CD4-positive, alpha-beta T cell treated with Interferon gamma for 1 hour (primary cell): ENCODE measurements at regions not wholly inside any gene's neighbourhood (a gene's known extent, or its start where the extent isn't known, plus 50 kb on each side); places are given as distances from the start of the nearest gene placed in this dataset.
"Not testable (repeated sequence)": the region's sequence is repeated elsewhere in the genome, so short reads cannot be mapped to it uniquely, and the experiment has no call there.

Experiments used
- DNase-seq: peaks from one replicate; pipeline ENCODE4 v3.0.0-alpha.2; 2020

DNA sequence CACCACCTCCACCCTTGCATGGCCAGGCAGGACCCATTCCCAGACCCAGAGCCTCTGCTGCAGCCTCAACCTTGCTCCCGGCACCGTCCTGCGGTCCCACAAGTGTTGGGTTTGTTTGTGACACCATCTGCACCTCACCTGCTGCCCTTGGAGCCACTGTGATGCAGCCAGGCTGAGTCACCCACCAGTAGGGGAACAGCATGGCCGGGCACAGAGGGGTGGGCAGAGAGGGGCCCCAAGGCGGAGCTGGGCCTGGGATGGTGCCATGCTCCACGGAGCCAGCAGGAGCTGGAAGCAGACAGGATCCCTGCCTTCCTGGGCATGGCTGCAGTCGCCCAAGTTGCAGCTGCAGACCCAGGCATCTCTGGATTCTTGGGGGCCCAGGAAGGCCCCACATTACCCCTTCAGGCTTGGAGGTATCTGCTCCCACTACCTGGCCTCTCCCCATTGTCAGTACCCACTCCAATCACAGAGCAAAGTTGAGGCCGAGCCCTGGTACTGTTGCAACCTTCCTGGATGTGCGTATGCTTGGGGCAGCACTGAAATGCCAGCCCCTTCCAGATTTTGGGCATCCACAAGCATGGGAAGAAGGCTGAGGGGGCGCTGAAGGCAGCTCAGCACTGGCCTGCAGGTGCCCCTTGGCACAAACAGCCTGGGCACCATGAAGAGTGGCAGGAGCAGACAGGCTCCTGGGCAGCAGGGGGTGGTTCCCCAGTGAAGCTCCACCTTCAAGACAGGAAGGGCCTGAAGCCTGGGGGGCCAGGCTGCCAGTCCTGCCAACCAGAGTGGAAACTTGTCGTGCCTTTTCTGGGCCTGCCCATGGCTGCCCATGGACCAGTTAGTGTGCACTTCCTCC is 172.8 kb downstream of the MATN1 start:
- no peak for DNase-seq

DNA sequence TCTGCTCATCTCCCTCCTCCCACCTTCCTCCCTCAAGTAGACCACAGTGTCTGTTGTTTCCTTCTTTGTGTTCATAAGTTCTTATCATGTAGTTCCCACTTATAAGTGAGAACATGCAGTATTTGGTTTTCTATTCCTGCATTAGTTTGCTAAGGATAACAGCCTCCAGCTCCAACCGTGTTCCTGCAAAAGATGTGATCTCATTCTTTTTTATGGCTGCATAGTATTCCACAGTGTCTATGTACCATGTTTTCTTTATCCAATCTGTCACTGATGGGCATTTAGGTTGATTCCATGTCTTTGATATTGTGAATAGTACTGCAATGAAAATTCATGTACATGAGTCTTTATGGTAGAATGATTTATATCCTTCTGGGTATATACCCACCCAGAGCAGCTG is 173.5 kb downstream of the MATN1 start:
- DNase-seq, result not testable (repeated sequence)

DNA sequence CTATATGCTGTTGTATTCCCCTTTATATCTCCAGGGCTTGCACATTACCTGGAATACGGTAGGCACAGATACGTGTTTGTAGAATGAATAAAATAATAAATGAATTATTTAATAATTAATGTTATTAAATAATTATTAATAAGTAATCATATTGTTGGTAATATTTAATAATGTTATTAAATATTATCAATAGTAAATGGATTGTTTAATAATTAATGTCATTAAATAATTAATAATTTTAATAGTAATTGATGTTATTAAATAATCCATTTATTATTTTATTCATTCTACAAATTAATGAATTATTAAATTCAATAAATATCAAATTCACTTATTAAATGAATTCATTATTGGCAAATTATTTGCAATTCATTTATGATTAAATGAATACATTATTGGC is 175.1 kb downstream of the MATN1 start:
- DNase-seq, result no peak

GRCh38 chr1:30547326-30547725 is 176.1 kb downstream of the MATN1 start:
- DNase-seq, result not testable (repeated sequence)

GRCh38 chr1:30545365-30545764 is 178.0 kb downstream of the MATN1 start:
- no peak for DNase-seq

GRCh38 chr1:30541721-30542485 is 181.5 kb downstream of the MATN1 start:
- no peak for DNase-seq

GRCh38 chr1:30540611-30541192 is 182.7 kb downstream of the MATN1 start:
- DNase-seq, result no peak

DNA sequence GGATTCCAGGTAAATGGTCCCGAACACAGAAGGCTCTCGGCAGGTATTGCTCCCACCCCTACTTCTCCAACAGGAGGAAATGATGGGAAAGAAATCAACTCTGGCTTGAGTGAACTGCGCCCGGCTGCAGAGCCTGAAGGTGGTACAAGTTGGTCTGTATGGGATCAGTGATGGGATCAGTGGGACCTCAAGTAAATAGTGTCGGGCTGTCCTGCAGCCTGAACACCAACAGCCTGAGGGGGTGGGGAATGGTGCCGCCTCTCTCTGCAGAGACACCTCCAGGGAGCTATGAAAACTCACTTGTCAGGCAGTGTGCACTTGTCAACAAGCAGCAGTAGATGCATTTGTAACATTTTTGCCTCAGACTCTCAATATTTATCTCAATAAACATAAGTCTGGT is 183.5 kb downstream of the MATN1 start:
- DNase-seq, result no peak

- no peak for DNase-seq
These were observed 184.2 kb downstream of the MATN1 start for GRCh38 chr1:30538993-30539867.

DNA sequence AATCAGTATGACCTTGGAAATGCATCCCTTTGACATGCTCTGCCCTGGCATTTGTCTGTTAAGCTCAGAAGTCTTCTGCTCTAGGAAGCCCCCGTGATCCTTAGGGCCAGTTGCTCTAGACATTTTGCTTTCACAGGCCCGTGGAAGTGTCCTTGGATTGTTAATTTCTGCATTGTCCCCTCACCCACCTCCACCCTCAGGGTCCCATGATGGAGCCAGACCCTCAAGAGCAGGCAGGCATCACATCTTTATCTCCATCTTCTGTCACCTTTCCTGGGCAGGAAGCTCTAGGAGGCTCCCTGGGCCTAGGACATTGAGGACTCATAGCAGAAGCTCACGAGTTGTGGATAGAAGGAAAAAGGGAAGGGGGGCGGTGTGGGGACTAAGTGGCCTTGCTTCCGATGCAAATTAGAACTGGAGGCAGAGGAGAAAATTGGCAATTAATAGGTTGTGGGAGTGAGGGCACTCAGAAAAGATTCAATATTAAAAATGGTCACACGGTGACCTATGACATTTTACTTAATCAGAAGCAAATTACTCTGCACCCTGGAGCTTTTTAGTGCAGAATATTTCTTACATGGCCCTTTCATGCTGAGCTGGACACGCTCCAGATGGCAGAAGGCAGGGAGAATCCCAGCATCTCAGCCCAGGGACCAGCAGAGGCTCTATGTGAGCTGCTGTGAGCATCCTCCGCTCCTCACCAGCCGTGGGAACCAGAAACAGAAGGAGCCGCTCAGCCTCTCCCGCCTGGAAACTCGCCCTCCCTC is 185.0 kb downstream of the MATN1 start:
- no peak for DNase-seq

DNA sequence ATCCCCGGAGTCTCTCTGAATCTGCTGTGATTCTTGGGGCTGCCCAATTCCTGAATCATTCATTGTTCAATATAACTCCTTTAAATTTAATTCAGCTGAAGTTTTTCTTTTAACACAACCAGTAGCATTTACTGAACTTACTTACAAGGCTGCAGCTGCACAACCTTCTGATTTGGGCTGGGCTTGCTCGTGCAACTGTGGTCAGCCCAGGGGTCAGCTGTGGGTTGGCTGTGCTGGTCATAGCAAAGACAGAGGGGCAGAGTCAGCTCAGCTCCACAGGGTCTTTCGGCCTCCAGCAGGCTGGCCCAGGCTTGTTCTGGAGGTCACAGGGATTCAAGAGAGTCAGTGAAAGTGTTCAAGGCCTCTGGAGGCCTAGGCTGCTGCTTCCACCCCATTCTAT is 186.1 kb downstream of the MATN1 start:
- no peak for DNase-seq

DNA sequence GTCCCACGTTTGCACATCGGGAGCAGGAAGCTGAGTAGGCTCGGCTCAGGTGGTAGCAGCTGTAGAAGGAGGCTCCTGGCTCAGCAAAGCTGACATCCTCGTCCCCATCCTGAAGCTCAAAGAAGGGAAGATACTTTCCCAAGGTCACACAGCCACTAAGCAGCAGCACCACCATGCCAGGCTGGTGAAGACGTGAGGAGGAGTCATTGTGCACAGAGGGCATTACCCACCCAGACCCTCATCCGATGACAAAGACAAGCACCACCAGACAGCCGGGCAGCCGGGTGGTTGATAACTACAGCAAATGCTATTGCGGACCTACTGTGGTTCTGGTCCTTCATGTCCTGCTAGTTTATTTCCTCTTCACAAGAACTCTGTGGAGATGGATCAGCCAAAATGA is 186.9 kb downstream of the MATN1 start:
- DNase-seq, result no peak

- DNase-seq, result no peak
These were observed 187.6 kb downstream of the MATN1 start for GRCh38 chr1:30535595-30536325.

GRCh38 chr1:30534551-30534940 is 188.8 kb downstream of the MATN1 start:
- DNase-seq, result no peak

DNA sequence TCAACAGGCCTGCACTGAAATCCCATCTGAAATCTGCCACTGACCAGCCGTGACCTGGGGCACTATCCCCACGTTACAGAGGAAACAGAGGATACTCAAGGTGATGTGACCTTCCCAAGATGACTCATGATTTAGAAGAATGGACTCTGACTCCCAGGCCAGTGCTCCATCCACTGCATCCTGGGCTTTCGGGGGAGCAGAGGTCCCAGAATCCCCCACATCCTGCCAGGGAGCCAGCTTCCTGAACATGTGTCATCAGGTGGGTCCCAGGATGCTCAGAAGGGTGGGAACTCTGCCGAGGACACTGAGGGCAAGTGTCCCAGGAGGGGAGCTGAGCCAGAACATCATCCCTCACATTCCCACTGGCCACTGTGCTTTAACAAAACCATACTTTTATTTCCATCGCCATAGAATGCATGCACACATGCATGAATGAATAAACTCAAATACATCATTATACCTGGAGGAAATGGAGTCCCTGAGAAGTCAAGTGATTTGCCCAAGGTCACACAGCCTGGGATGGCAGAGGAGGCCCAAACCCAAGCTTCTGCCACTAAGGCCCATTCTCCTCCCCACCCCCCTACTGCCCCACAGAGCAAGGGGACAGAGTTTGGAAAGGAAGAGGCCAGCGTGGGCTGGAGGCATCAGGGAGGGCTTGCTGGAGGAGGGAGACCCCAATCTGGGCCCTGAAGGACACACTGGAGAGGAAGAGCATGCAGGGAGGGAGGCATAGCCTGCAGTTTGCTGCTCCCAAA is 189.4 kb downstream of the MATN1 start:
- DNase-seq, result no peak

GRCh38 chr1:30533141-30533540 is 190.2 kb downstream of the MATN1 start:
- no peak for DNase-seq

DNA sequence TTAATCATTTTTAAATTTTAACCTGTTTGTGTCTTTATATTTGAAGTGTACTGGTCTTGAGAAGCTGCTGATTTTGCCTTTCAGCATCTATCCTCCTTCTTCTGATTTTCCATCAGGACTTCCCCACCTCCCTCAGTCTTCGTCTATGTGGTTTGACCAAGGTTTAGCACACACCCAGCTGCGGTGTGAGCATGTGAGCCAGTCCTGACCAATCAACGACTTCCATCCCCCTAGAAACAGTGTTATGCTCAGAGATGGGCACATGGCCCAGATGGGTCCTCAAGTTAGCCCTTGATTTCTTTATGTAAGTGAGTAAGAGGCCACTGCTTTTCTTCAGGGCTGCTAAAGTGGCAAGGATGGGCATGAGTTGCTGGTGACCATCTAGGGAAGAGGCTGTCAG is 190.8 kb downstream of the MATN1 start:
- no peak for DNase-seq

DNA sequence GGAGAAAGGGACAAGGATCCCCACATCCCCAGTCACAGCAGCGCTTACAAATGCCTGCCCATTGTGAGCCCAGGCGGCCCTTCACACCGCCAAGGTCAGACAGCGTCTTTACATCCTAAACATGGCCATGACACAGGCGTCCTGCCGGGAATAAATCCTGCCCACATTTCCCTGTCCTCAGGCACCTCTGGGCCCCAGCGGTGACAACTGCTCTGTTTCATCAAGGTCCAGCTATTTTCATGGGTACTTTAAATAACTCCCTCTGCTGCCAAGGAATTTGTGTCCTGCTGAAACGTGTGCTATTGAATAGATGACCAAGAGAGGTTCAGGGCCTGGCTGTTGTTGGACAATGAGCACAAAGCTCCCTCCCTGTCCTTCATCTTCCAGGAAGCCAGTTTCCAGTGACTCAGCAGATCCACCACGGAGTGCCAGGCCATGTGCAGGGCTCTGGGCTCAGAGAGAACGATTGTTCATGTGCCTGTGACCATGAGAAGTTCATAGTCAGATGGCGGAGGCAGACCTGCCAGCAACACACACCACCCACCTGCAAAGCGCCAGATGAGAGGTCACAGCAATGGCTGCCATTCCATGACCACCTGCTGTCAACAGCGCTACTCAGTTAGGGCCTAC is 195.8 kb downstream of the MATN1 start:
- DNase-seq, result no peak

DNA sequence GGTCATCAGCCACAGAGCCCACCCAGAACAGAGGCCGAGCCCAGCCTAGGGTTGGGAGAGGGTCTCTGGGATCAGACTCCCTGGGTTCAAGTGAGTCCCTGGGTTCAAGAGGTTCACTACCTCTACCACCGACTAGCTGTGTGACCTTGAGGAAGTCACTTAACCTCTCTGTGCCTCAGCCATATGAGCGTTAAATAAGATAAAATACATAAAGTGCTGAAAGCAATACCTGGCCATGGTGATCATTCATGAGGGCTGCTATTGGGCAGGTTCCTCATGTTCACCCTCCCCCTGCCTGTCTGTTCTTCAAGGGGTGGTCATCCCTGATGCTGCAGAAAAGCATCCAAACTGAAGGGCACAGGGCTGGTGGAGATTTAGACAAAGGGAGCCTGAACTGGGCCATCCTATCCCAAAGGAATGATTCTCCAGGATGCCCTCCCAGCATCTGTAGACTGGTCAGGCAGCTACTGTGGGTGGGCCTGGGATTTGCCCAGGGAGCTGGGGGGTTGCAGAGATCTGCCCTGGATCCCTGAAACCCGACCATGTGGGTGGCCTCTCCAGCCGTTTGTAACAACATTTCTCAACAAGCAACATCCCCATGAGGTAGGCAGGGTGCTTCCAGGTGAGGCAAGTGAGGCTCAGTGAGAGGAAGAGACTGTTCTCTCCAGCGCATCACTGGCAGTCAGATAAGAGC is 196.6 kb downstream of the MATN1 start:
- DNase-seq, result no peak
